Fibroblast of villous mesenchyme (primary cell): ENCODE measurements at regions not wholly inside any gene's neighbourhood (a gene's known extent, or its start where the extent isn't known, plus 50 kb on each side); places are given as distances from the start of the nearest gene placed in this dataset.

ENCODE experiments used
- DNase-seq: peaks from one replicate; pipeline ENCODE4 v3.0.0-alpha.2; 2010; ENCODE audit warnings: low read depth
- H3K4me3 ChIP-seq: 2 replicates; pipeline ENCODE4 v1.5.1; 2011; ENCODE audit warnings: low read depth, mild to moderate bottlenecking, low read length
- CTCF ChIP-seq: IDR thresholded peaks from 2 replicates; pipeline ENCODE4 v1.5.1; 2012; ENCODE audit warnings: low read depth, mild to moderate bottlenecking, low read length; ENCODE audit not compliant: insufficient read depth

- no peak for DNase-seq
- TF ChIP-seq CTCF = no peak
- no peak overlapping the region for H3K4me3 ChIP-seq
Observed at GRCh38 chr15:96029172-96029571, 301.3 kb upstream of the NR2F2 start.

- H3K4me3 ChIP-seq = no peak overlapping the region
- TF ChIP-seq CTCF = no peak
- no peak for DNase-seq
Observed at GRCh38 chr15:96031426-96032110, 298.9 kb upstream of the NR2F2 start.

- no peak overlapping the region for H3K4me3 ChIP-seq
- DNase-seq = no peak
- no peak for TF ChIP-seq CTCF
Observed at GRCh38 chr15:96035091-96035490, 295.4 kb upstream of the NR2F2 start.

GRCh38 chr15:96035635-96036034 is 294.9 kb upstream of the NR2F2 start:
- no peak overlapping the region for H3K4me3 ChIP-seq
- TF ChIP-seq CTCF = no peak
- DNase-seq = no peak

- no peak overlapping the region for H3K4me3 ChIP-seq
- peak; percentile 83 for DNase-seq
Observed at GRCh38 chr15:96037584-96037983, 292.9 kb upstream of the NR2F2 start.

GRCh38 chr15:96038131-96038530 is 292.4 kb upstream of the NR2F2 start:
- no peak for TF ChIP-seq CTCF
- DNase-seq = no peak

More at GRCh38 chr15:96037584-96037983, 292.9 kb upstream of the NR2F2 start:
- no peak for TF ChIP-seq CTCF

GRCh38 chr15:96038650-96039049 is 291.9 kb upstream of the NR2F2 start:
- no peak overlapping the region for H3K4me3 ChIP-seq
- TF ChIP-seq CTCF = no peak
- no peak for DNase-seq

More at GRCh38 chr15:96038131-96038530, 292.4 kb upstream of the NR2F2 start:
- no peak overlapping the region for H3K4me3 ChIP-seq
